ENCODE measurements at regions not wholly inside any gene's neighbourhood (a gene's known extent, or its start where the extent isn't known, plus 50 kb on each side); places are given as distances from the start of the nearest gene placed in this dataset.

- TF ChIP-seq POLR2A (IDR thresholded peaks at IDR 0.05) (no peak), CTCF (IDR thresholded peaks at IDR 0.05) (no peak)
Observed at GRCh38 chr4:116328261-116328860, 757.0 kb downstream of the TRAM1L1 start.
